ENCODE measurements at regions not wholly inside any gene's neighbourhood (a gene's known extent, or its start where the extent isn't known, plus 50 kb on each side); places are given as distances from the start of the nearest gene placed in this dataset.

- no peak for TF ChIP-seq EZH2phosphoT487 (IDR thresholded peaks at IDR 0.05; ENCODE audit: low read depth, severe bottlenecking, unreplicated experiment)
- TF ChIP-seq CTCF (IDR thresholded peaks at IDR 0.05; ENCODE audit: poor library complexity): no peak
- no peak for TF ChIP-seq EZH2 (IDR thresholded peaks at IDR 0.05; ENCODE audit: borderline replicate concordance)
Observed at GRCh38 chr2:56565143-56565542, 381.4 kb downstream of the CCDC85A start.

Data from hepatocyte (in vitro differentiated cells).